SK-N-SH treated with all-trans-retinoic acid at 6 μM for 48 hours (cell line): ENCODE measurements at regions not wholly inside any gene's neighbourhood (a gene's known extent, or its start where the extent isn't known, plus 50 kb on each side); places are given as distances from the start of the nearest gene placed in this dataset.

Source experiments
- ATAC-seq: fragments of 200-7000 bp; cut with Tn5 transposase; 3 replicates; pipeline ENCODE4 v1.9.1; 2020; ENCODE audit warnings: mild to moderate bottlenecking, moderate library complexity
- ARNTL ChIP-seq: fragments of 450-650 bp; formaldehyde crosslinking; IDR thresholded peaks from 2 replicates; pipeline ENCODE4 v1.5.0; 2020; ENCODE audit warnings: low read depth, mild to moderate bottlenecking, moderate library complexity, borderline replicate concordance
- BACH2 ChIP-seq: fragments of 250-450 bp; sonication (Bioruptor Pico); IDR thresholded peaks from 2 replicates; pipeline ENCODE4 v1.9.0; 2021; ENCODE audit warnings: mild to moderate bottlenecking, borderline replicate concordance
- CREB5 ChIP-seq: fragments of 250-450 bp; sonication (Bioruptor Pico); IDR thresholded peaks from 2 replicates; pipeline ENCODE4 v1.5.1; 2020; ENCODE audit warnings: low read depth, mild to moderate bottlenecking, moderate library complexity
- CSDC2 ChIP-seq: fragments of 250-450 bp; sonication (Bioruptor Pico); IDR thresholded peaks from 2 replicates; pipeline ENCODE4 v1.5.0; 2020; ENCODE audit warnings: mild to moderate bottlenecking, moderate library complexity
- CSRNP3 ChIP-seq: fragments of 250-450 bp; sonication (Bioruptor Pico); IDR thresholded peaks from 2 replicates; pipeline ENCODE4 v1.5.1; 2021; ENCODE audit warnings: mild to moderate bottlenecking, moderate library complexity
- GLIS3 ChIP-seq: fragments of 250-450 bp; sonication (Bioruptor Pico); IDR thresholded peaks from 2 replicates; pipeline ENCODE4 v1.5.0; 2020; ENCODE audit warnings: mild to moderate bottlenecking, moderate library complexity
- ISL1 ChIP-seq: fragments of 250-450 bp; sonication (Bioruptor Pico); IDR thresholded peaks from 2 replicates; pipeline ENCODE4 v2.1.2; 2022; ENCODE audit warnings: mild to moderate bottlenecking, moderate library complexity
- PATZ1 ChIP-seq: fragments of 250-450 bp; sonication (Bioruptor Pico); IDR thresholded peaks from 2 replicates; pipeline ENCODE4 v1.8.0; 2020; ENCODE audit warnings: mild to moderate bottlenecking, moderate library complexity, borderline replicate concordance
- PPARA ChIP-seq: fragments of 250-450 bp; sonication (Bioruptor Pico); IDR thresholded peaks from 2 replicates; pipeline ENCODE4 v1.5.0; 2020; ENCODE audit warnings: mild to moderate bottlenecking, borderline replicate concordance
- SNAI2 ChIP-seq: fragments of 250-450 bp; sonication (Bioruptor Pico); IDR thresholded peaks from 2 replicates; pipeline ENCODE4 v1.5.0; 2020; ENCODE audit warnings: mild to moderate bottlenecking, moderate library complexity
- TSHZ2 ChIP-seq: fragments of 250-450 bp; sonication (Bioruptor Pico); IDR thresholded peaks from 2 replicates; pipeline ENCODE4 v1.5.0; 2020; ENCODE audit warnings: mild to moderate bottlenecking, moderate library complexity
- ZC3H10 ChIP-seq: fragments of 250-450 bp; sonication (Bioruptor Pico); IDR thresholded peaks from 2 replicates; pipeline ENCODE4 v1.5.1; 2021; ENCODE audit warnings: mild to moderate bottlenecking, moderate library complexity
- ZFP3 ChIP-seq: fragments of 250-450 bp; sonication (Bioruptor Pico); IDR thresholded peaks from 2 replicates; pipeline ENCODE4 v1.5.0; 2020; ENCODE audit warnings: mild to moderate bottlenecking, moderate library complexity
- ZFP30 ChIP-seq: fragments of 450-650 bp; formaldehyde crosslinking; IDR thresholded peaks from 2 replicates; pipeline ENCODE4 v1.5.0; 2022; ENCODE audit warnings: mild to moderate bottlenecking, moderate library complexity
- ZNF70 ChIP-seq: fragments of 450-650 bp; formaldehyde crosslinking; IDR thresholded peaks from 2 replicates; pipeline ENCODE4 v1.5.0; 2020; ENCODE audit warnings: mild to moderate bottlenecking, moderate library complexity
- ZNF8 ChIP-seq: fragments of 450-650 bp; formaldehyde crosslinking; IDR thresholded peaks from 2 replicates; pipeline ENCODE4 v1.5.0; 2020; ENCODE audit warnings: mild to moderate bottlenecking, moderate library complexity

- peak; percentile 43 for ATAC-seq
- TF ChIP-seq ARNTL (CRISPR knock-in tag): no peak
- peak; percentile 69; the same call in 1 of the 2 replicates for TF ChIP-seq ZC3H10 (CRISPR knock-in tag)
These were observed 358.7 kb downstream of the LTN1 start for GRCh38 chr21:28633839-28634555.

GRCh38 chr21:28632755-28633408 lies 359.8 kb downstream of the LTN1 start:
- TF ChIP-seq CREB5 (CRISPR knock-in tag): 0 out of 2 replicates have a peak, but pooled peaks have one; percentile 60
- peak; percentile 65; the same call in 1 of the 2 replicates for TF ChIP-seq ZFP3 (CRISPR knock-in tag)
- TF ChIP-seq ISL1 (CRISPR knock-in tag): peak; percentile 90
- no peak for TF ChIP-seq ZFP30
- peak; percentile 44; the same call in 1 of the 2 replicates for TF ChIP-seq ZC3H10 (CRISPR knock-in tag)
- TF ChIP-seq GLIS3 (CRISPR knock-in tag): no peak
- TF ChIP-seq CSDC2 (CRISPR knock-in tag): peak; percentile 82
- TF ChIP-seq ZNF70: no peak
- no peak for TF ChIP-seq BACH2 (CRISPR knock-in tag)
- TF ChIP-seq TSHZ2 (CRISPR knock-in tag): no peak
- no peak for TF ChIP-seq CSRNP3 (CRISPR knock-in tag)
- no peak for TF ChIP-seq SNAI2 (CRISPR knock-in tag)
- peak; percentile 64 for ATAC-seq

GRCh38 chr21:28627691-28628090 lies 365.0 kb downstream of the LTN1 start:
- ATAC-seq: peak; percentile 63
- TF ChIP-seq ZFP3 (CRISPR knock-in tag): no peak
- no peak for TF ChIP-seq ZNF8 (CRISPR knock-in tag)
- TF ChIP-seq CSRNP3 (CRISPR knock-in tag): no peak
- TF ChIP-seq PATZ1 (CRISPR knock-in tag): no peak
- no peak for TF ChIP-seq PPARA (CRISPR knock-in tag)
- no peak for TF ChIP-seq TSHZ2 (CRISPR knock-in tag)
